ENCODE measurements at regions not wholly inside any gene's neighbourhood (a gene's known extent, or its start where the extent isn't known, plus 50 kb on each side); places are given as distances from the start of the nearest gene placed in this dataset.
"Not testable (repeated sequence)": the region's sequence is repeated elsewhere in the genome, so short reads cannot be mapped to it uniquely, and the experiment has no call there.

DNA sequence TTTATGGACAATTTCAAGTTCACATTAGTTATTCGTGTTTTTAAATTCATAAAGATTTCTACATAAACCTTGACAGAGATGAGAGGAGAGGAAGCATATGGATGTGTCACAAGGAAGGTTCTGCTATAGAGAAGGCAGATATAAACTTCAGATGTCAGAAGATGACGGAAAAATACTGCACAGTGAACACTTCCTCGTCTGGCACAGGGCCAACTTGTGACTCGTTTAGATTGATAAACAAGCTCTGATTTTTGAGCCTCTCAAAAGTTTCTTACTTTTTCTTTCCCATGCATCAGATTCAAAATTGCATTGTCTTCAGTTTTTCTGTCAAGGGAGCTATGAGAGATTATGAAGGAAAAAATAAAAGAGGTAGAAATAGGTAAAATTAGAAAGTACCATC is 156.4 kb upstream of the MINDY3 start:
- ChIA-PET CTCF (no interaction called here), POLR2A (no interaction called here)
- 60% methylated on average over 1 of the region's 4 CpGs for WGBS (ENCODE audit: insufficient coverage)
- ATAC-seq (replicated peaks in 1 of 4), result no peak
- no peaks in the 10 kb centered on the region for H3K36me3 ChIP-seq (ENCODE audit: control insufficient read depth in 2 of 2, extremely low read depth in 1 of 2, insufficient read depth in 1 of 2, low read length in 1 of 2)
- no peaks in the 10 kb centered on the region for H3K36me3 Mint-ChIP-seq
- peaks cover 3% of the 10 kb centered on the region for H3K9me3 ChIP-seq
- no peaks in the 10 kb centered on the region for H3K27me3 ChIP-seq (replicated peaks in 1 of 2; ENCODE audit: control insufficient read depth in 2 of 2, extremely low read depth in 1 of 2, insufficient read depth in 2 of 2, low read length in 1 of 2)
- no peak for DNase-seq
- no peak overlapping the region for H3K4me3 ChIP-seq (ENCODE audit: control insufficient read depth in 1 of 2, extremely low read depth in 1 of 2, low read length in 1 of 2)
- no peak overlapping the region for H3K27ac Mint-ChIP-seq
- no peaks in the 10 kb centered on the region for H3K27me3 Mint-ChIP-seq
- no peaks in the 10 kb centered on the region for H3K4me1 ChIP-seq (ENCODE audit: control insufficient read depth in 1 of 2, extremely low read depth in 1 of 2, insufficient read depth in 2 of 2, low read length in 2 of 2)
- H3K27ac ChIP-seq (ENCODE audit: low read length), result no peak overlapping the region
- peaks cover 0 to 19% (median 5%) of the 10 kb centered on the region in 3 donors for H3K9me3 Mint-ChIP-seq
- H3K4me3 Mint-ChIP-seq, result no peak overlapping the region
- H3K4me1 Mint-ChIP-seq, result no peaks in the 10 kb centered on the region

DNA sequence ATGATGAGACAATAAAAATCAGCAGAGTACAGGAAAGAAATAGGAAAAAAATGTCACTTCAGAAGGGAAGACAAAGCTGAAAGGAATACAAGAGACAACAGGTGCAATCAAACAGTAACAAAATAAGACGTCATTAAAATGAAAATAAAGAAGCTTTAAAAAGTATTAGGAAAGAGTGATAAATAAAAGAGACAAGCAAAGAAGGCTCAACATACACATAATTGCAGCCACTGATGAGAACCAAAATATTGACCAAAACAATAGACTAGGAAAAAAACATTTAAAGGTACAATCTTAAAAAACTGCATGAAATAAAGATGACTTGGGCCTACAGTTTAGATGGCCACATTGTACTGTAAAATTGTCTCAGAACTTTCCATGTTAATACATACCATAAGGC is 160.5 kb upstream of the MINDY3 start:
- no CpG with 5 or more reads among the region's 1 CpG for WGBS (ENCODE audit: insufficient coverage)

DNA sequence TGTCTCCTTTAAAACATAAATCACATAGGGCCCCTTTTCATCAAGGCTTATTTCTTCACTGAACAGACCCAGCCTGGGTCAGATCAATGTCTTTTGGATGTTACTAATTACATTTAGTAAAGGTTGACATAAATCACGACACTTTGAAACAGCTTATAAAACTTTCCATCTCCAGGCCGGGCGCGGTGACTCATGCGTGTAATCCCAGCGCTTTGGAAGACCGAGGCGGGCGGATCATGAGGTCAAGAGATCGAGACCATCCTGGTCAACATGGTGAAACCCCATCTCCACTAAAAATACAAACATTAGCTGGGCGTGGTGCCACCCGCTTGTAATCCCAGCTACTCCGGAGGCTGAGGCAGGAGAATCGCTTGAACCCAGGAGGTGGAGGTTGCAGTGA is 166.5 kb upstream of the MINDY3 start:
- H3K27ac Mint-ChIP-seq; H3K27me3 ChIP-seq (replicated peaks in 1 of 2; ENCODE audit: control insufficient read depth in 2 of 2, extremely low read depth in 1 of 2, insufficient read depth in 2 of 2, low read length in 1 of 2); H3K27me3 Mint-ChIP-seq; H3K4me1 ChIP-seq (ENCODE audit: control insufficient read depth in 1 of 2, extremely low read depth in 1 of 2, insufficient read depth in 2 of 2, low read length in 2 of 2); H3K36me3 ChIP-seq (ENCODE audit: control insufficient read depth in 2 of 2, extremely low read depth in 1 of 2, insufficient read depth in 1 of 2, low read length in 1 of 2); H3K9me3 Mint-ChIP-seq; H3K4me3 ChIP-seq (ENCODE audit: control insufficient read depth in 1 of 2, extremely low read depth in 1 of 2, low read length in 1 of 2); H3K4me1 Mint-ChIP-seq; H3K9me3 ChIP-seq; DNase-seq; ATAC-seq (replicated peaks in 1 of 4); H3K27ac ChIP-seq (ENCODE audit: low read length); CTCF ChIA-PET; H3K4me3 Mint-ChIP-seq; H3K36me3 Mint-ChIP-seq: not testable (repeated sequence)
- WGBS (ENCODE audit: insufficient coverage), result 100% methylated on average over 8 of the region's 14 CpGs
- POLR2A ChIA-PET, result interaction anchor here in 1 of 2 donors (0.6 kb wide), 1 partner anchor 52 kb away, joined by 3 read pairs; no protein-coding TSS in a partner anchor

More for the DNA sequence above, 160.5 kb upstream of the MINDY3 start:
- Mint-ChIP-seq H3K9me3 (peaks cover 0 to 19% (median 5%) of the 10 kb centered on the region in 3 donors), H3K27me3 (no peaks in the 10 kb centered on the region), H3K36me3 (no peaks in the 10 kb centered on the region), H3K4me3 (no peak overlapping the region), H3K27ac (no peak overlapping the region), H3K4me1 (no peaks in the 10 kb centered on the region)
- no peaks in the 10 kb centered on the region for H3K36me3 ChIP-seq (ENCODE audit: control insufficient read depth in 2 of 2, extremely low read depth in 1 of 2, insufficient read depth in 1 of 2, low read length in 1 of 2)
- H3K4me1 ChIP-seq (ENCODE audit: control insufficient read depth in 1 of 2, extremely low read depth in 1 of 2, insufficient read depth in 2 of 2, low read length in 2 of 2), result no peaks in the 10 kb centered on the region
- peaks cover 3% of the 10 kb centered on the region for H3K9me3 ChIP-seq
- no peaks in the 10 kb centered on the region for H3K27me3 ChIP-seq (replicated peaks in 1 of 2; ENCODE audit: control insufficient read depth in 2 of 2, extremely low read depth in 1 of 2, insufficient read depth in 2 of 2, low read length in 1 of 2)
- CTCF ChIA-PET, result no interaction called here
- POLR2A ChIA-PET, result no interaction called here
- DNase-seq, result no peak
- H3K4me3 ChIP-seq (ENCODE audit: control insufficient read depth in 1 of 2, extremely low read depth in 1 of 2, low read length in 1 of 2), result no peak overlapping the region
- ATAC-seq (replicated peaks in 1 of 4), result no peak
- no peak overlapping the region for H3K27ac ChIP-seq (ENCODE audit: low read length)

DNA sequence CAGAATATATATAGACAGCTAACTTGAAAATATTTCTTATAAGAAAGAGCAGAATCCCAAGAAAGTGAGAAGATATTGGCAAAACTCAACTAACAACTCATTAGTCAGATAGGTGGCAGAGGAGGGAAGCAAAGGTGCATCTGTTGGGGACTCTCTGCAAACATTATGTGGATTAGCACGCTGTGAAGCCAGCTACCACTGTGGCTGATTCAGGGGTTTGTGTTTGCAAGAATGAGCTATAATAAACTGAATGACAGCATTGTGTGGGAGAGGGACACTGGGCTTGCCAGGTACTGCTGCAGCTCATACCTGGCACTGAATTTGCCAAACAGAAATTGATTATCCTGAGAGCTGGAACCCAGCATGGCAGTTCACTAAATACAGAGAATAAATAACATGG is 170.3 kb upstream of the MINDY3 start:
- peaks cover 0 to 2% of the 10 kb centered on the region in 2 donors for H3K27me3 Mint-ChIP-seq
- no peaks in the 10 kb centered on the region for H3K4me1 Mint-ChIP-seq
- H3K36me3 Mint-ChIP-seq, result no peaks in the 10 kb centered on the region
- Histone ChIP-seq H3K27ac (ENCODE audit: low read length) (no peak overlapping the region), H3K4me3 (ENCODE audit: control insufficient read depth in 1 of 2, extremely low read depth in 1 of 2, low read length in 1 of 2) (no peak overlapping the region), H3K27me3 (replicated peaks in 1 of 2; ENCODE audit: control insufficient read depth in 2 of 2, extremely low read depth in 1 of 2, insufficient read depth in 2 of 2, low read length in 1 of 2) (peaks cover 0 to 4% of the 10 kb centered on the region in 2 experiments), H3K9me3 (no peaks in the 10 kb centered on the region), H3K36me3 (ENCODE audit: control insufficient read depth in 2 of 2, extremely low read depth in 1 of 2, insufficient read depth in 1 of 2, low read length in 1 of 2) (no peaks in the 10 kb centered on the region), H3K4me1 (ENCODE audit: control insufficient read depth in 1 of 2, extremely low read depth in 1 of 2, insufficient read depth in 2 of 2, low read length in 2 of 2) (no peaks in the 10 kb centered on the region)
- WGBS (ENCODE audit: insufficient coverage), result 67% methylated on average over 1 of the region's 1 CpG
- ChIA-PET CTCF (no interaction called here), POLR2A (no interaction called here)
- no peak overlapping the region for H3K4me3 Mint-ChIP-seq
- peaks cover 11 to 12% (median 12%) of the 10 kb centered on the region in 3 donors for H3K9me3 Mint-ChIP-seq
- DNase-seq (no peak), ATAC-seq (replicated peaks in 1 of 4) (no peak)
- no peak overlapping the region for H3K27ac Mint-ChIP-seq

DNA sequence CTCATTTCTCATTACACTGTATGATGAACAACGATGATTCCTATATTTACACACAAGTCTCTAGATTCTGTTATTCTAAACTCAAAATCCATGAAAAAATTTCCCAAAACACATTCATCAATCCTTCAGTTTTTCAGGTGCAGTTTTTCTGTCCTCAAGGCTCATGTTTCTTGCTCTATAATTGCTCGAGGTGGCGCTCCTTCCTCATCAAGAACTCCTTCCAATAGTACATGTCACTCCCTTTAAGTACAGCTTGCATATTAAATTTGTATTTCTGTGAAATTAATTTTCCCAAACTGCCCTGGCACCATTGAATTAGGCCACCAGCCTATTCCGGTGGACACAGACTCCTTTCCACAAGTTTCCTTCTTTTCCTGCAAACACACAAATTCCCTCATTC is 188.7 kb upstream of the MINDY3 start:
- H3K4me3 Mint-ChIP-seq, result no peak overlapping the region
- no peaks in the 10 kb centered on the region for H3K36me3 ChIP-seq (ENCODE audit: control insufficient read depth in 2 of 2, extremely low read depth in 1 of 2, insufficient read depth in 1 of 2, low read length in 1 of 2)
- no peak overlapping the region for H3K4me3 ChIP-seq (ENCODE audit: control insufficient read depth in 1 of 2, extremely low read depth in 1 of 2, low read length in 1 of 2)
- H3K9me3 Mint-ChIP-seq, result peaks cover 0 to 13% (median 0%) of the 10 kb centered on the region in 3 donors
- no peaks in the 10 kb centered on the region for H3K9me3 ChIP-seq
- no peaks in the 10 kb centered on the region for H3K4me1 ChIP-seq (ENCODE audit: control insufficient read depth in 1 of 2, extremely low read depth in 1 of 2, insufficient read depth in 2 of 2, low read length in 2 of 2)
- H3K36me3 Mint-ChIP-seq, result no peaks in the 10 kb centered on the region
- peaks cover 0 to under 1% of the 10 kb centered on the region in 2 donors for H3K27me3 Mint-ChIP-seq
- no peak overlapping the region for H3K27ac ChIP-seq (ENCODE audit: low read length)
- no peak overlapping the region for H3K27ac Mint-ChIP-seq
- no peak for ATAC-seq (replicated peaks in 1 of 4)
- CTCF ChIA-PET, result no interaction called here
- H3K27me3 ChIP-seq (replicated peaks in 1 of 2; ENCODE audit: control insufficient read depth in 2 of 2, extremely low read depth in 1 of 2, insufficient read depth in 2 of 2, low read length in 1 of 2), result no peaks in the 10 kb centered on the region
- POLR2A ChIA-PET, result no interaction called here
- 79% methylated on average over 1 of the region's 4 CpGs for WGBS (ENCODE audit: insufficient coverage)
- DNase-seq, result no peak
- H3K4me1 Mint-ChIP-seq, result no peaks in the 10 kb centered on the region

DNA sequence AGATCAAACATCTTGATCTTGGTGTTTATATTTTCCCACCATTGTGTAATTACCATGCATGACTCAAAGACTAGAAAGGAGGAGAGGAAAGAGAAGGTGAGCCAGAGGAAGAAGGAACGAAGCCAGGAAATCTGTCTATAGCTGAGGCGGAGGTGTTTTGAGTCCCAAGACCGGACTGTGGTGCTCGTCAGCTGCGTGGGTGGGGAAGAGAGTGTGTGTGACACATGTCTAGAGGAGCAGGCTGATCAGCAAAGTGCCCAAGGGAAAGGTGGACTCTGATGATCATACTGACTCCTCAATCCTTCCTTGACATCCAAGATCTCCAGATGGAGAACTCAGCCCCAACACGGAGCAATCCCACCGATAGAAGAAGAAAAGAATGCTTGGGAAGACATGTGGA is 189.5 kb upstream of the MINDY3 start:
- ATAC-seq (replicated peaks in 1 of 4), result no peak
- Histone ChIP-seq H3K4me1 (ENCODE audit: control insufficient read depth in 1 of 2, extremely low read depth in 1 of 2, insufficient read depth in 2 of 2, low read length in 2 of 2) (no peaks in the 10 kb centered on the region), H3K9me3 (no peaks in the 10 kb centered on the region), H3K27ac (ENCODE audit: low read length) (no peak overlapping the region), H3K27me3 (replicated peaks in 1 of 2; ENCODE audit: control insufficient read depth in 2 of 2, extremely low read depth in 1 of 2, insufficient read depth in 2 of 2, low read length in 1 of 2) (no peaks in the 10 kb centered on the region), H3K36me3 (ENCODE audit: control insufficient read depth in 2 of 2, extremely low read depth in 1 of 2, insufficient read depth in 1 of 2, low read length in 1 of 2) (no peaks in the 10 kb centered on the region), H3K4me3 (ENCODE audit: control insufficient read depth in 1 of 2, extremely low read depth in 1 of 2, low read length in 1 of 2) (no peak overlapping the region)
- H3K9me3 Mint-ChIP-seq, result peaks cover 0 to 13% (median 0%) of the 10 kb centered on the region in 3 donors
- 84% methylated on average over 5 of the region's 7 CpGs for WGBS (ENCODE audit: insufficient coverage)
- ChIA-PET CTCF (no interaction called here), POLR2A (no interaction called here)
- no peak overlapping the region for H3K4me3 Mint-ChIP-seq
- no peak overlapping the region for H3K27ac Mint-ChIP-seq
- DNase-seq, result no peak
- H3K4me1 Mint-ChIP-seq, result no peaks in the 10 kb centered on the region
- no peaks in the 10 kb centered on the region for H3K27me3 Mint-ChIP-seq
- no peaks in the 10 kb centered on the region for H3K36me3 Mint-ChIP-seq

DNA sequence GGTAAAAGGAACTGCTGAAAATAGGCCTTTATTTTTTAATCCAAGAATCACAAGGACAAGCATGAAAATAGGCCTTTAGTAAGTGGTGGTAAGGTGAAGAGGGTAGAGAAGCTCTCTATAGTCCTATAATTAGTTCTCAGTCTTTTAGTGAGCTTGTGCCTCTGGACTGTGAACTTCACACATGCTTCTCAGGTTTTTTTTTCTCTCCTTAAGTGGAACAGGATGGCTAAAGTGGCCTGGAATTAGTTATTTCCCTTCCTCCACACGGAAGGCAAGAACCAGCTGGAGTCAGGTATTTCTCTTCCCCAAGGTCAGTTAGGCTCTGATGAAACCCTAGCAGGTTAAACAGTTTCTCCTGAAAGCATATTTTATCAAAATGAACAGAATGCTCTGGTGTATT is 203.0 kb upstream of the MINDY3 start:
- Histone ChIP-seq H3K36me3 (ENCODE audit: control insufficient read depth in 2 of 2, extremely low read depth in 1 of 2, insufficient read depth in 1 of 2, low read length in 1 of 2) (no peaks in the 10 kb centered on the region), H3K4me3 (ENCODE audit: control insufficient read depth in 1 of 2, extremely low read depth in 1 of 2, low read length in 1 of 2) (no peak overlapping the region), H3K4me1 (ENCODE audit: control insufficient read depth in 1 of 2, extremely low read depth in 1 of 2, insufficient read depth in 2 of 2, low read length in 2 of 2) (no peaks in the 10 kb centered on the region), H3K27ac (ENCODE audit: low read length) (no peak overlapping the region), H3K9me3 (no peaks in the 10 kb centered on the region), H3K27me3 (replicated peaks in 1 of 2; ENCODE audit: control insufficient read depth in 2 of 2, extremely low read depth in 1 of 2, insufficient read depth in 2 of 2, low read length in 1 of 2) (no peaks in the 10 kb centered on the region)
- no peak overlapping the region for H3K4me3 Mint-ChIP-seq
- CTCF ChIA-PET, result no interaction called here
- H3K27ac Mint-ChIP-seq, result no peak overlapping the region
- H3K9me3 Mint-ChIP-seq, result peaks cover 5 to 10% (median 8%) of the 10 kb centered on the region in 3 donors
- H3K4me1 Mint-ChIP-seq, result no peaks in the 10 kb centered on the region
- DNase-seq (no peak), ATAC-seq (replicated peaks in 1 of 4) (no peak)
- no peaks in the 10 kb centered on the region for H3K27me3 Mint-ChIP-seq
- no peaks in the 10 kb centered on the region for H3K36me3 Mint-ChIP-seq
- POLR2A ChIA-PET, result no interaction called here
- no CpG with 5 or more reads among the region's 1 CpG for WGBS (ENCODE audit: insufficient coverage)

Measured in T-cell (primary cell).